ENCODE measurements at regions not wholly inside any gene's neighbourhood (a gene's known extent, or its start where the extent isn't known, plus 50 kb on each side); places are given as distances from the start of the nearest gene placed in this dataset.
A peak's percentile ranks its signal among the peaks of the same experiment; 100 is the strongest.

GRCh38 chr7:117929237-117929636 lies 56.0 kb upstream of the CTTNBP2 start:
- no peak for DNase-seq (ENCODE audit: low read depth)

- no peak for DNase-seq (ENCODE audit: low read depth)
Measured at GRCh38 chr7:117931314-117931713, 58.1 kb upstream of the CTTNBP2 start.

- no peak for DNase-seq (ENCODE audit: low read depth)
Measured at GRCh38 chr7:117937049-117937752, 64.0 kb upstream of the CTTNBP2 start.

- DNase-seq (ENCODE audit: low read depth), result no peak
Measured at GRCh38 chr7:117937753-117938483, 64.7 kb upstream of the CTTNBP2 start.

- DNase-seq (ENCODE audit: low read depth), result peak; percentile 19
Measured at GRCh38 chr7:117941138-117941810, 68.0 kb upstream of the CTTNBP2 start.

- no peak for DNase-seq (ENCODE audit: low read depth)
Measured at GRCh38 chr7:117942780-117943179, 69.5 kb upstream of the CTTNBP2 start.

- no peak for DNase-seq (ENCODE audit: low read depth)
Measured at GRCh38 chr7:117944886-117945285, 71.6 kb upstream of the CTTNBP2 start.

- DNase-seq (ENCODE audit: low read depth), result no peak
Measured at GRCh38 chr7:117946151-117946633, 73.0 kb upstream of the CTTNBP2 start.

GRCh38 chr7:117949232-117949631 lies 76.0 kb upstream of the CTTNBP2 start:
- no peak for DNase-seq (ENCODE audit: low read depth)

GRCh38 chr7:117950601-117951260 lies 77.5 kb upstream of the CTTNBP2 start:
- no peak for DNase-seq (ENCODE audit: low read depth)

- DNase-seq (ENCODE audit: low read depth), result no peak
Measured at GRCh38 chr7:117951285-117951684, 78.0 kb upstream of the CTTNBP2 start.

GRCh38 chr7:117951691-117952280 lies 78.5 kb upstream of the CTTNBP2 start:
- DNase-seq (ENCODE audit: low read depth), result no peak

GRCh38 chr7:117955046-117955445 lies 81.8 kb upstream of the CTTNBP2 start:
- DNase-seq (ENCODE audit: low read depth), result no peak

- DNase-seq (ENCODE audit: low read depth), result no peak
Measured at GRCh38 chr7:117960351-117960750, 87.1 kb upstream of the CTTNBP2 start.

GRCh38 chr7:117961235-117961634 lies 88.0 kb upstream of the CTTNBP2 start:
- no peak for DNase-seq (ENCODE audit: low read depth)

GRCh38 chr7:117962366-117962994 lies 89.2 kb upstream of the CTTNBP2 start:
- no peak for DNase-seq (ENCODE audit: low read depth)

- no peak for DNase-seq (ENCODE audit: low read depth)
Measured at GRCh38 chr7:117963264-117964197, 90.3 kb upstream of the CTTNBP2 start.

GRCh38 chr7:117970801-117971200 lies 97.6 kb upstream of the CTTNBP2 start:
- no peak for DNase-seq (ENCODE audit: low read depth)

GRCh38 chr7:117971556-117972244 lies 98.5 kb upstream of the CTTNBP2 start:
- DNase-seq (ENCODE audit: low read depth), result no peak

- no peak for DNase-seq (ENCODE audit: low read depth)
Measured at GRCh38 chr7:117972606-117973005, 99.4 kb upstream of the CTTNBP2 start.
